ENCODE measurements at regions not wholly inside any gene's neighbourhood (a gene's known extent, or its start where the extent isn't known, plus 50 kb on each side); places are given as distances from the start of the nearest gene placed in this dataset.

DNA sequence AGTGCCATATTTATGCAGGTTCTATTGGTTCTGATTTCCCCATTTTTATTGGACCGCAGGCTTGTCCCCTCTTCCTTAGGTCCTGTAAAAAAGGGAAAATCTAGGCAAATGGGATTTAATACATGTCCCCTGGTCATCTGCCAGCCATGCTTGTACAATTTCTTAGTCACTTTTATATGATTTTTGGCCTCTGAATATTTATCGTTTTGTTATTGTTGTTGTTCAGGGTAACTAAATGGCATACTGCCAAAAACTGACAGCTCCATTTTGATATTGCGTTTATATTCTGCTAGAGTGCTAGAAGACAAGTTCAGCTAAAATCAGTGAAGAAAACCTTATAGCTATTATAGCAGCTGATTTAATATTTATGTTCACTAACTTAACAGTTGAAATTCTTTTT lies 770.2 kb upstream of the FAM174A start:
- no TSS peak for BruUV-seq (replicated peaks)
- no peak overlapping the region for H3K27ac ChIP-seq (ENCODE audit: low read depth, low read length)
- no peak overlapping the region for H3K9ac ChIP-seq (ENCODE audit: low read length)
- DNase-seq (ENCODE audit: low read depth, low spot score) (no peak), ATAC-seq (no peak)
- no peak overlapping the region for H3K4me2 ChIP-seq (ENCODE audit: low read length)
- H3K9me2 ChIP-seq (ENCODE audit: insufficient read depth) = no peaks in the 10 kb centered on the region
- H3K4me1 ChIP-seq (ENCODE audit: control insufficient read depth in 1 of 2, insufficient read depth in 2 of 2, low read length in 2 of 2) = no peaks in the 10 kb centered on the region
- TF ChIP-seq EZH2phosphoT487 (IDR thresholded peaks at IDR 0.05; ENCODE audit: borderline replicate concordance) (no peak), YY1 (IDR thresholded peaks at IDR 0.05; ENCODE audit: extremely low read depth, insufficient replicate concordance, low read depth, low read length) (no peak), SP1 (IDR thresholded peaks at IDR 0.05; ENCODE audit: low read depth) (no peak), POLR2AphosphoS5 (IDR thresholded peaks at IDR 0.05; ENCODE audit: low read depth, low read length) (no peak), TCF7L2 (IDR thresholded peaks at IDR 0.05; ENCODE audit: borderline replicate concordance, extremely low read depth, insufficient read depth, insufficient read length) (no peak)
- H3K9me3 ChIP-seq (ENCODE audit: control insufficient read depth in 1 of 2, insufficient read depth in 1 of 2, low read depth in 1 of 2, low read length in 2 of 2) = no peaks in the 10 kb centered on the region
- H3K79me2 ChIP-seq (ENCODE audit: insufficient read depth, low read length) = no peaks in the 10 kb centered on the region
- H3K4me3 ChIP-seq (replicated peaks in 1 of 2; ENCODE audit: low read depth in 1 of 2, low read length in 2 of 2) = no peak overlapping the region
- H4K20me1 ChIP-seq (ENCODE audit: insufficient read depth) = no peaks in the 10 kb centered on the region
- no peaks in the 10 kb centered on the region for H3K36me3 ChIP-seq (ENCODE audit: control insufficient read depth in 1 of 2, insufficient read depth in 2 of 2, low read length in 2 of 2)
- ChIA-PET POLR2A (no interaction called here), RAD21 (ENCODE audit: low non-redundant PET in 1 of 2, low total read pairs in 2 of 2, uncharacterized antibody in 2 of 2, unreplicated experiment in 2 of 2) (no interaction called here), CTCF (no interaction called here)
- H2AFZ ChIP-seq (ENCODE audit: low read depth, low read length, poor library complexity, severe bottlenecking) = no peak overlapping the region
- H3K27me3 ChIP-seq (ENCODE audit: insufficient read depth, low read length) = no peaks in the 10 kb centered on the region
- intact Hi-C loops (cut with micrococcal nuclease) = no loop called here

DNA sequence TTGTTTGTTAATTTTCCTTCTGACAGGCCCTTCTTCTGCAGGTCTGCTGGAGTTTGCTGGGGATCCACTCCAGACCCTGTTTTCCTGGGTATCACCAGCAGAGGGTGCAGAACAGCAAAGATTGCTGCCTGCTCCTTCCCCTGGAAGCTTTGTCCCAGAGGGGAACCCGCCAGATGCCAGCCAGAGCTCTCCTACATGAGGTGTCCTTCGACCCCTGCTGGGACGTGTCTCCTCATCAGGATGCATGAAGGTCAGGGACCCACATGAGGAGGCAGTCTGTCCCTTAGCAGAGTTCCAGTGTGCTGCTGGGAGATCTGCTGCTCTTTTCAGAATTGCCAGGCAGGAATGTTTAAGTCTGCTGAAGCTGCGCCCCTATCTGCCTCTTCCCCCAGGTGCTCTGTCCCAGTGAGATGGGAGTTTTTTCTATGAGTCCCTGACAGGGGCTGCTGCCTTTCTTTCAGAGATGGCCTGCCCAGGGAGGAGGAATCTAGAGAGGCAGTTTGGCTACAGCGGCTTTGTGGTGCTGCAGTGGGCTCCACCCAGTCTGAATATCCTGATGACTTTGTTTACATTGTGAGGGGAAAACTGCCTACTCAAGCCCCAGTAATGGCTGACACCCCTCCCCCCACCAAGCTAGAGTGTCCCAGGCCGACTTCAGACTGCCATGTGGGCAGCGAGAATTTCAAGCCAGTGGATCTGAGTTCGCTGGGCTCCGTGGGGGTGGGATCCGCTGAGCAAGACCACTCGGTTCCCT lies 772.0 kb upstream of the FAM174A start:
- ChIA-PET RAD21 (ENCODE audit: low non-redundant PET in 1 of 2, low total read pairs in 2 of 2, uncharacterized antibody in 2 of 2, unreplicated experiment in 2 of 2) (no interaction called here), CTCF (no interaction called here), POLR2A (no interaction called here)
- ATAC-seq (no peak), DNase-seq (ENCODE audit: low read depth, low spot score) (no peak)
- no peaks in the 10 kb centered on the region for H3K9me3 ChIP-seq (ENCODE audit: control insufficient read depth in 1 of 2, insufficient read depth in 1 of 2, low read depth in 1 of 2, low read length in 2 of 2)
- no peaks in the 10 kb centered on the region for H3K9me2 ChIP-seq (ENCODE audit: insufficient read depth)
- no peaks in the 10 kb centered on the region for H4K20me1 ChIP-seq (ENCODE audit: insufficient read depth)
- no peaks in the 10 kb centered on the region for H3K79me2 ChIP-seq (ENCODE audit: insufficient read depth, low read length)
- H3K4me3 ChIP-seq (replicated peaks in 1 of 2; ENCODE audit: low read depth in 1 of 2, low read length in 2 of 2) = no peak overlapping the region
- H3K36me3 ChIP-seq (ENCODE audit: control insufficient read depth in 1 of 2, insufficient read depth in 2 of 2, low read length in 2 of 2) = no peaks in the 10 kb centered on the region
- no peak overlapping the region for H3K4me2 ChIP-seq (ENCODE audit: low read length)
- H2AFZ ChIP-seq (ENCODE audit: low read depth, low read length, poor library complexity, severe bottlenecking) = no peak overlapping the region
- no peak overlapping the region for H3K27ac ChIP-seq (ENCODE audit: low read depth, low read length)
- no peak overlapping the region for H3K9ac ChIP-seq (ENCODE audit: low read length)
- BruUV-seq (replicated peaks) = no TSS peak
- intact Hi-C loops (cut with micrococcal nuclease) = no loop called here
- no peaks in the 10 kb centered on the region for H3K27me3 ChIP-seq (ENCODE audit: insufficient read depth, low read length)
- no peaks in the 10 kb centered on the region for H3K4me1 ChIP-seq (ENCODE audit: control insufficient read depth in 1 of 2, insufficient read depth in 2 of 2, low read length in 2 of 2)
- TF ChIP-seq EGR1 (IDR thresholded peaks at IDR 0.05; ENCODE audit: low read depth) (no peak), ELF1 (IDR thresholded peaks at IDR 0.05; ENCODE audit: borderline replicate concordance, low read depth) (no peak), ZNF274 (IDR thresholded peaks at IDR 0.05; ENCODE audit: low read depth, low read length) (no peak), SP1 (IDR thresholded peaks at IDR 0.05; ENCODE audit: low read depth) (no peak), YY1 (IDR thresholded peaks at IDR 0.05; ENCODE audit: extremely low read depth, insufficient replicate concordance, low read depth, low read length) (no peak), SIN3A (IDR thresholded peaks at IDR 0.05; ENCODE audit: low read depth) (no peak), ZFX (IDR thresholded peaks at IDR 0.05) (no peak), CEBPB (IDR thresholded peaks at IDR 0.05; ENCODE audit: low read depth) (no peak), EZH2phosphoT487 (IDR thresholded peaks at IDR 0.05; ENCODE audit: borderline replicate concordance) (no peak), RAD21 (IDR thresholded peaks at IDR 0.05; ENCODE audit: low read depth) (no peak), JUND (IDR thresholded peaks at IDR 0.05) (no peak)
- TF ChIP-seq, protein P1, sequence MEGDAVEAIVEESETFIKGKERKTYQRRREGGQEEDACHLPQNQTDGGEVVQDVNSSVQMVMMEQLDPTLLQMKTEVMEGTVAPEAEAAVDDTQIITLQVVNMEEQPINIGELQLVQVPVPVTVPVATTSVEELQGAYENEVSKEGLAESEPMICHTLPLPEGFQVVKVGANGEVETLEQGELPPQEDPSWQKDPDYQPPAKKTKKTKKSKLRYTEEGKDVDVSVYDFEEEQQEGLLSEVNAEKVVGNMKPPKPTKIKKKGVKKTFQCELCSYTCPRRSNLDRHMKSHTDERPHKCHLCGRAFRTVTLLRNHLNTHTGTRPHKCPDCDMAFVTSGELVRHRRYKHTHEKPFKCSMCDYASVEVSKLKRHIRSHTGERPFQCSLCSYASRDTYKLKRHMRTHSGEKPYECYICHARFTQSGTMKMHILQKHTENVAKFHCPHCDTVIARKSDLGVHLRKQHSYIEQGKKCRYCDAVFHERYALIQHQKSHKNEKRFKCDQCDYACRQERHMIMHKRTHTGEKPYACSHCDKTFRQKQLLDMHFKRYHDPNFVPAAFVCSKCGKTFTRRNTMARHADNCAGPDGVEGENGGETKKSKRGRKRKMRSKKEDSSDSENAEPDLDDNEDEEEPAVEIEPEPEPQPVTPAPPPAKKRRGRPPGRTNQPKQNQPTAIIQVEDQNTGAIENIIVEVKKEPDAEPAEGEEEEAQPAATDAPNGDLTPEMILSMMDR (IDR thresholded peaks at IDR 0.05 in 2 of 3, conservative IDR thresholded peaks at IDR 0.05 in 1 of 3; ENCODE audit: borderline replicate concordance in 1 of 3, insufficient read depth in 1 of 3, low read depth in 2 of 3, low read length in 2 of 3) = no peak
- TF ChIP-seq, protein P2, sequence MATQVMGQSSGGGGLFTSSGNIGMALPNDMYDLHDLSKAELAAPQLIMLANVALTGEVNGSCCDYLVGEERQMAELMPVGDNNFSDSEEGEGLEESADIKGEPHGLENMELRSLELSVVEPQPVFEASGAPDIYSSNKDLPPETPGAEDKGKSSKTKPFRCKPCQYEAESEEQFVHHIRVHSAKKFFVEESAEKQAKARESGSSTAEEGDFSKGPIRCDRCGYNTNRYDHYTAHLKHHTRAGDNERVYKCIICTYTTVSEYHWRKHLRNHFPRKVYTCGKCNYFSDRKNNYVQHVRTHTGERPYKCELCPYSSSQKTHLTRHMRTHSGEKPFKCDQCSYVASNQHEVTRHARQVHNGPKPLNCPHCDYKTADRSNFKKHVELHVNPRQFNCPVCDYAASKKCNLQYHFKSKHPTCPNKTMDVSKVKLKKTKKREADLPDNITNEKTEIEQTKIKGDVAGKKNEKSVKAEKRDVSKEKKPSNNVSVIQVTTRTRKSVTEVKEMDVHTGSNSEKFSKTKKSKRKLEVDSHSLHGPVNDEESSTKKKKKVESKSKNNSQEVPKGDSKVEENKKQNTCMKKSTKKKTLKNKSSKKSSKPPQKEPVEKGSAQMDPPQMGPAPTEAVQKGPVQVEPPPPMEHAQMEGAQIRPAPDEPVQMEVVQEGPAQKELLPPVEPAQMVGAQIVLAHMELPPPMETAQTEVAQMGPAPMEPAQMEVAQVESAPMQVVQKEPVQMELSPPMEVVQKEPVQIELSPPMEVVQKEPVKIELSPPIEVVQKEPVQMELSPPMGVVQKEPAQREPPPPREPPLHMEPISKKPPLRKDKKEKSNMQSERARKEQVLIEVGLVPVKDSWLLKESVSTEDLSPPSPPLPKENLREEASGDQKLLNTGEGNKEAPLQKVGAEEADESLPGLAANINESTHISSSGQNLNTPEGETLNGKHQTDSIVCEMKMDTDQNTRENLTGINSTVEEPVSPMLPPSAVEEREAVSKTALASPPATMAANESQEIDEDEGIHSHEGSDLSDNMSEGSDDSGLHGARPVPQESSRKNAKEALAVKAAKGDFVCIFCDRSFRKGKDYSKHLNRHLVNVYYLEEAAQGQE (IDR thresholded peaks at IDR 0.05; ENCODE audit: low read depth) = no peak
